GM12878 (cell line): ENCODE measurements at regions not wholly inside any gene's neighbourhood (a gene's known extent, or its start where the extent isn't known, plus 50 kb on each side); places are given as distances from the start of the nearest gene placed in this dataset.

ENCODE experiments used
- ATAC-seq: fragments of 200-7000 bp; cut with Tn5 transposase; 3 replicates; pipeline ENCODE4 v1.9.1; 2020; ENCODE audit warnings: mild to moderate bottlenecking, moderate library complexity
- BruUV-seq: library from RNA; stranded (reverse); fragments of 400-500 nt; replicated peaks from 2 replicates; lab custom pipeline; 2021; lab: Mats Ljungman, UMichigan
- CTCF ChIA-PET: fragments of 300-600 bp; sonication (Branson Sonifier 250); formaldehyde crosslinking; extraction: SDS; loops from one replicate; lab custom pipeline; 2021; ENCODE audit warnings: inconsistent platforms; lab: Yijun Ruan, JAX
- POLR2A ChIA-PET: fragments of 350-600 bp; formaldehyde crosslinking; extraction: SDS; loops from one replicate; lab custom pipeline; 2021; ENCODE audit warnings: inconsistent platforms; lab: Charles Lee
- RAD21 ChIA-PET: fragments of 300-600 bp; sonication (Branson Sonifier 250); formaldehyde crosslinking; loops from one replicate; lab custom pipeline; 2023; ENCODE audit warnings: antibody characterized with exemption; ENCODE audit not compliant: unreplicated experiment; lab: Charles Lee
- SMC1A ChIA-PET: fragments of 300-600 bp; sonication (Branson Sonifier 250); formaldehyde crosslinking; loops from one replicate; lab custom pipeline; 2023; ENCODE audit not compliant: unreplicated experiment, uncharacterized antibody; lab: Charles Lee
- DNase-seq: peaks from one replicate; pipeline ENCODE4 v3.0.0-alpha.2; 2011; ENCODE audit warnings: low read depth, low spot score
- FAIRE-seq: peaks from 3 replicates; lab custom pipeline; 2011; peaks lifted over from hg19 to GRCh38; lab: Jason Lieb, UNC
- H2AFZ ChIP-seq: 2 replicates; pipeline ENCODE4 v1.6.0; 2011; ENCODE audit warnings: low read depth, low read length, control low read depth; ENCODE audit not compliant: control insufficient read depth
- H3K27ac ChIP-seq: 2 replicates; pipeline ENCODE4 v1.5.1; 2011; ENCODE audit warnings: control low read depth; ENCODE audit not compliant: control insufficient read depth, insufficient read depth
- H3K27me3 ChIP-seq, 2 experiments: replicated peaks in 1 of 2; 2 replicates each; pipeline versions ENCODE4 v1.6.0 to v1.6.1; 2011; ENCODE audit warnings: low read length in 1 of 2; ENCODE audit not compliant: control insufficient read depth in 2 of 2, insufficient read depth in 2 of 2
- H3K36me3 ChIP-seq, 2 experiments: 2 replicates each; pipeline ENCODE4 v1.5.1; 2011; ENCODE audit warnings: low read length in 1 of 2; ENCODE audit not compliant: control insufficient read depth in 2 of 2, insufficient read depth in 2 of 2
- H3K4me1 ChIP-seq: 2 replicates; pipeline ENCODE4 v1.6.1; 2011; ENCODE audit warnings: mild to moderate bottlenecking, low read length, moderate library complexity, mixed read lengths; ENCODE audit not compliant: control insufficient read depth, insufficient read depth
- H3K4me2 ChIP-seq: 2 replicates; pipeline ENCODE4 v1.6.0; 2011; ENCODE audit warnings: control low read depth; ENCODE audit not compliant: control insufficient read depth, insufficient read depth
- H3K4me3 ChIP-seq: fragments of 200-600 bp; sonication (generic); 2 replicates; pipeline ENCODE4 v1.5.1; 2016
- H3K79me2 ChIP-seq: 2 replicates; pipeline ENCODE4 v1.6.0; 2011; ENCODE audit warnings: low read length; ENCODE audit not compliant: control insufficient read depth, insufficient read depth
- H3K9ac ChIP-seq: 2 replicates; pipeline ENCODE4 v1.8.0; 2011; ENCODE audit warnings: low read length, control low read depth, mixed read lengths; ENCODE audit not compliant: control insufficient read depth, insufficient read depth
- H3K9me3 ChIP-seq: replicated peaks from 3 replicates; pipeline ENCODE4 v1.5.1; 2011; ENCODE audit warnings: mild to moderate bottlenecking, low read length; ENCODE audit not compliant: control insufficient read depth, insufficient read depth
- H4K20me1 ChIP-seq: 2 replicates; pipeline ENCODE4 v1.6.0; 2011; ENCODE audit not compliant: control insufficient read depth, insufficient read depth
- ASH2L ChIP-seq: fragments of 300-600, 200-600 bp; sonication (generic); IDR thresholded peaks from 2 replicates; pipeline ENCODE4 v1.6.1; 2017; ENCODE audit warnings: low read depth, mild to moderate bottlenecking, borderline replicate concordance
- BACH1 ChIP-seq: fragments of 450-650 bp; IDR thresholded peaks from 2 replicates; pipeline ENCODE4 v1.6.1; 2017; ENCODE audit warnings: mild to moderate bottlenecking, borderline replicate concordance
- BCL11A ChIP-seq: IDR thresholded peaks from 2 replicates; pipeline ENCODE4 v1.6.1; 2011; ENCODE audit warnings: low read depth, low read length
- BMI1 ChIP-seq: fragments of 450-650 bp; IDR thresholded peaks from 2 replicates; pipeline ENCODE4 v1.6.1; 2016; ENCODE audit warnings: mild to moderate bottlenecking, moderate library complexity, borderline replicate concordance
- EP300 ChIP-seq, 2 experiments: fragments of 150-350 bp in 1 of 2; IDR thresholded peaks; 2 replicates each; pipeline ENCODE4 v1.6.1; 2011 to 2012; ENCODE audit warnings: low read depth in 2 of 2, low read length in 2 of 2, borderline replicate concordance in 1 of 2, improper control_type of control experiment in 1 of 2, inconsistent platforms in 1 of 2; ENCODE audit not compliant: control insufficient read depth in 1 of 2
- ESRRA ChIP-seq: IDR thresholded peaks from 2 replicates; pipeline ENCODE4 v1.6.1; 2012; ENCODE audit warnings: mild to moderate bottlenecking, low read length, improper control_type of control experiment
- IRF4 ChIP-seq: IDR thresholded peaks from 2 replicates; pipeline ENCODE4 v1.6.1; 2011; ENCODE audit warnings: low read depth, low read length
- KDM1A ChIP-seq: fragments of 200-600 bp; sonication (generic); IDR thresholded peaks from 2 replicates; pipeline ENCODE4 v1.6.1; 2016; ENCODE audit warnings: borderline replicate concordance
- MEF2B ChIP-seq: fragments of 450-650 bp; IDR thresholded peaks from 2 replicates; pipeline ENCODE4 v1.6.1; 2018; ENCODE audit warnings: mild to moderate bottlenecking, moderate library complexity; ENCODE audit not compliant: partially characterized antibody, poor library complexity, severe bottlenecking
- NFXL1 ChIP-seq: fragments of 450-650 bp; IDR thresholded peaks from 2 replicates; pipeline ENCODE4 v1.6.1; 2017; ENCODE audit warnings: antibody characterized with exemption, mild to moderate bottlenecking, borderline replicate concordance
- NR2F1 ChIP-seq: fragments of 450-650 bp; conservative IDR thresholded peaks from 2 replicates; pipeline ENCODE4 v1.6.1; 2017; ENCODE audit warnings: mild to moderate bottlenecking
- POU2F2 ChIP-seq: IDR thresholded peaks from 3 replicates; pipeline ENCODE4 v1.6.1; 2011; ENCODE audit warnings: low read depth, mild to moderate bottlenecking, low read length, borderline replicate concordance
- RB1 ChIP-seq: fragments of 450-650 bp; formaldehyde crosslinking; IDR thresholded peaks from 2 replicates; pipeline ENCODE4 v1.6.1; 2017; ENCODE audit warnings: mild to moderate bottlenecking, borderline replicate concordance
- RFX5 ChIP-seq: IDR thresholded peaks from 2 replicates; pipeline ENCODE4 v1.6.1; 2011; ENCODE audit warnings: low read depth, low read length, improper control_type of control experiment
- SREBF2 ChIP-seq: IDR thresholded peaks from 2 replicates; pipeline ENCODE4 v1.6.1; 2012; ENCODE audit warnings: mild to moderate bottlenecking, low read length
- TBL1XR1 ChIP-seq: IDR thresholded peaks from 2 replicates; pipeline ENCODE4 v1.6.1; 2012; ENCODE audit warnings: low read depth, low read length, improper control_type of control experiment
- ZNF622 ChIP-seq: fragments of 450-650 bp; IDR thresholded peaks from 2 replicates; pipeline ENCODE4 v1.6.1; 2017; ENCODE audit warnings: mild to moderate bottlenecking, inconsistent platforms
- WGBS: methylation state at CpG from one replicate; pipeline ENCODE4 v1.1.6; 2016; ENCODE audit warnings: low lambda C conversion rate; ENCODE audit not compliant: insufficient replicate concordance, insufficient coverage; ENCODE audit errors: missing lambda C conversion rate; 5-methylcytosine and 5-hydroxymethylcytosine counted together
- in situ Hi-C: fragments of 300-500 bp; cut with MboI; formaldehyde crosslinking; loops from 9 replicates; pipeline ENCODE4 v1.14.3; 2018; ENCODE audit warnings: mixed read lengths
- intact Hi-C: fragments of 100-400 bp; cut with micrococcal nuclease; formaldehyde crosslinking; loops from one replicate; pipeline ENCODE4 v1.14.2; 2022; ENCODE audit not compliant: unreplicated experiment
- TF ChIP-seq, protein P1 (sequence below): fragments of 450-650 bp; IDR thresholded peaks from 2 replicates; pipeline ENCODE4 v1.6.1; 2016; ENCODE audit warnings: mild to moderate bottlenecking
- TF ChIP-seq, protein P2 (sequence below): fragments of 450-650 bp; IDR thresholded peaks from 2 replicates; pipeline ENCODE4 v1.6.1; 2017; ENCODE audit warnings: mild to moderate bottlenecking

DNA sequence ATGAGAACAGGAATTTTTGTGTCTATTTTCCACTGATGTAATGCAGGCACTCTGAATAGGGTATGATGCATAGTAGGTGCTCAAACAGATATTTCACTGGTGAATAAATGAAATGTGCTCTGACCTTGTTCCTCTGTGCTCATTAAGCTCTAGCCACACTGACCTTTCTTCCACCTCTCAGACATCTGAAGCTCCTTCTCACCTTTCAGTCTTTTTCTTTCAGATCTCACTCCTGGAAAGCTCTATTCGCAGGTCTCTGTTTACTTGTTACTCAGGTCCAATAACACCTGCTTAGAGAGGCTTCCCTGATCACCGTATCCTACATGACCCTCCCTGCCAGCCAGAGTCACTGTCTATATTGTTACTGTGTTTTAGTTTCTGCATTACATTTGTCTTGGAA is 59.2 kb upstream of the IVNS1ABP start (continued):
- TF ChIP-seq, protein P1, sequence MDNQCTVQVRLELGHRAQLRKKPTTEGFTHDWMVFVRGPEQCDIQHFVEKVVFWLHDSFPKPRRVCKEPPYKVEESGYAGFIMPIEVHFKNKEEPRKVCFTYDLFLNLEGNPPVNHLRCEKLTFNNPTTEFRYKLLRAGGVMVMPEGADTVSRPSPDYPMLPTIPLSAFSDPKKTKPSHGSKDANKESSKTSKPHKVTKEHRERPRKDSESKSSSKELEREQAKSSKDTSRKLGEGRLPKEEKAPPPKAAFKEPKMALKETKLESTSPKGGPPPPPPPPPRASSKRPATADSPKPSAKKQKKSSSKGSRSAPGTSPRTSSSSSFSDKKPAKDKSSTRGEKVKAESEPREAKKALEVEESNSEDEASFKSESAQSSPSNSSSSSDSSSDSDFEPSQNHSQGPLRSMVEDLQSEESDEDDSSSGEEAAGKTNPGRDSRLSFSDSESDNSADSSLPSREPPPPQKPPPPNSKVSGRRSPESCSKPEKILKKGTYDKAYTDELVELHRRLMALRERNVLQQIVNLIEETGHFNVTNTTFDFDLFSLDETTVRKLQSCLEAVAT, result no peak

- H3K4me2 ChIP-seq, result no peak overlapping the region
- in situ Hi-C loops, result no loop called here
- intact Hi-C loops, result no loop called here
- ChIA-PET SMC1A (no interaction called here), CTCF (no interaction called here), RAD21 (interaction anchor here (1.4 kb wide), 1 partner anchor 58 kb away, joined by 3 read pairs; no protein-coding TSS in a partner anchor), POLR2A (interaction anchor here (0.5 kb wide), 1 partner anchor 91 kb away, joined by 3 read pairs; no protein-coding TSS in a partner anchor)
- H3K4me3 ChIP-seq, result no peak overlapping the region
- DNase-seq, result no peak
- no TSS peak for BruUV-seq
- no peaks in the 10 kb centered on the region for H3K9me3 ChIP-seq
- ATAC-seq, result no peak
- H3K27me3 ChIP-seq, result no peaks in the 10 kb centered on the region
- H2AFZ ChIP-seq, result no peak overlapping the region
- H3K4me1 ChIP-seq, result no peaks in the 10 kb centered on the region
- H4K20me1 ChIP-seq, result no peaks in the 10 kb centered on the region
- WGBS, result 89% methylated on average over 6 of the region's 6 CpGs
- H3K36me3 ChIP-seq, result no peaks in the 10 kb centered on the region
- TF ChIP-seq ASH2L, result no peak
- no peak for TF ChIP-seq KDM1A
- no peak for TF ChIP-seq NFXL1
- TF ChIP-seq, protein P2, sequence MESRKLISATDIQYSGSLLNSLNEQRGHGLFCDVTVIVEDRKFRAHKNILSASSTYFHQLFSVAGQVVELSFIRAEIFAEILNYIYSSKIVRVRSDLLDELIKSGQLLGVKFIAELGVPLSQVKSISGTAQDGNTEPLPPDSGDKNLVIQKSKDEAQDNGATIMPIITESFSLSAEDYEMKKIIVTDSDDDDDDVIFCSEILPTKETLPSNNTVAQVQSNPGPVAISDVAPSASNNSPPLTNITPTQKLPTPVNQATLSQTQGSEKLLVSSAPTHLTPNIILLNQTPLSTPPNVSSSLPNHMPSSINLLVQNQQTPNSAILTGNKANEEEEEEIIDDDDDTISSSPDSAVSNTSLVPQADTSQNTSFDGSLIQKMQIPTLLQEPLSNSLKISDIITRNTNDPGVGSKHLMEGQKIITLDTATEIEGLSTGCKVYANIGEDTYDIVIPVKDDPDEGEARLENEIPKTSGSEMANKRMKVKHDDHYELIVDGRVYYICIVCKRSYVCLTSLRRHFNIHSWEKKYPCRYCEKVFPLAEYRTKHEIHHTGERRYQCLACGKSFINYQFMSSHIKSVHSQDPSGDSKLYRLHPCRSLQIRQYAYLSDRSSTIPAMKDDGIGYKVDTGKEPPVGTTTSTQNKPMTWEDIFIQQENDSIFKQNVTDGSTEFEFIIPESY, result no peak
- TF ChIP-seq ZNF622, result no peak
- no peak for TF ChIP-seq BCL11A
- TF ChIP-seq RB1, result no peak
- TF ChIP-seq EP300 (IDR thresholded peaks at IDR 0.05; ENCODE audit: borderline replicate concordance in 1 of 2, control insufficient read depth in 1 of 2, low read depth in 2 of 2, low read length in 2 of 2), result no peak
- no peak for TF ChIP-seq ESRRA
- TF ChIP-seq RFX5, result no peak
- TF ChIP-seq TBL1XR1, result no peak
- no peak for TF ChIP-seq BMI1
- no peak for TF ChIP-seq SREBF2
- no peak for TF ChIP-seq IRF4
- TF ChIP-seq BACH1, result no peak
- TF ChIP-seq MEF2B, result no peak
- no peak for TF ChIP-seq POU2F2
- no peak for TF ChIP-seq NR2F1
- H3K27ac ChIP-seq, result no peak overlapping the region
- no peaks in the 10 kb centered on the region for H3K79me2 ChIP-seq
- FAIRE-seq, result no peak
- no peak overlapping the region for H3K9ac ChIP-seq
Observed at GRCh38 chr1:185375583-185375982, 58.5 kb upstream of the IVNS1ABP start.
